ENCODE measurements at regions not wholly inside any gene's neighbourhood (a gene's known extent, or its start where the extent isn't known, plus 50 kb on each side); places are given as distances from the start of the nearest gene placed in this dataset.

DNA sequence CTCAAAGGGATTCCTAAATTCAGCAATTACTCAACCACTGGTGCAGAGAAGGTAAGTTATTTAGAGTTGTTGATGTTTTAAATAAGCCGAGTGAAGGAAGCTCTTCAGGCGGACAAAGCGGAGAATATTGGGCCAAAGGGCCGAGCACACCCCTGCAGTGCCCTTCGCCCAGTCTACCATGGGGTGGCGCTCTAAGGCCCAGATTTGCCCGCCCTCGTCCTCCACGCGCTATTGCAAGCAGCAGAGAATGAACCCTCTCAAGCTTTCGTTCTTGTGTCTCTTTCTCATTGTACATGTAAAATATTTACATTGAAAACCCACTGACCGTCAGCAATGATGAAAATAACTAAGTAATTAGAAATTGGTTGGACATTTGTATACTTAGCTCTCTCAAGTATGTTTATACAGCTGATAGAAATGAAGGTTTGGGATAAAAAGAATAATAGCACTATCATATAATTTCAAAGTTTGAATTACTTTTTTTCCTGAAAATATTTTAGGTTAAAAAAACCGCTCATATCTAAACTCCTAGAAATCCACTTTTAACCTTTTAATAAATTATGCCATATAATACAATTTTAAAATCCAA is 195.0 kb upstream of the CEP162 start:
- peaks cover 3 to 23% (median 6%) of the 10 kb centered on the region in 4 donors for H3K27me3 ChIP-seq
- no peak overlapping the region for H3K27ac ChIP-seq
- H3K36me3 ChIP-seq: no peaks in the 10 kb centered on the region
- no peak overlapping the region for H3K4me3 ChIP-seq
- 7 to 8% methylated on average over 13 of the region's 13 CpGs for WGBS, 2 donors
- no peaks in the 10 kb centered on the region for H3K4me1 ChIP-seq
- ATAC-seq (peak in 3 of 4 donors; percentile 63 to 79 (median 67)), DNase-seq (peak in 4 of 6 donors; percentile 18 to 58 (median 19)), FAIRE-seq (no peak)
- TF ChIP-seq, protein P1, sequence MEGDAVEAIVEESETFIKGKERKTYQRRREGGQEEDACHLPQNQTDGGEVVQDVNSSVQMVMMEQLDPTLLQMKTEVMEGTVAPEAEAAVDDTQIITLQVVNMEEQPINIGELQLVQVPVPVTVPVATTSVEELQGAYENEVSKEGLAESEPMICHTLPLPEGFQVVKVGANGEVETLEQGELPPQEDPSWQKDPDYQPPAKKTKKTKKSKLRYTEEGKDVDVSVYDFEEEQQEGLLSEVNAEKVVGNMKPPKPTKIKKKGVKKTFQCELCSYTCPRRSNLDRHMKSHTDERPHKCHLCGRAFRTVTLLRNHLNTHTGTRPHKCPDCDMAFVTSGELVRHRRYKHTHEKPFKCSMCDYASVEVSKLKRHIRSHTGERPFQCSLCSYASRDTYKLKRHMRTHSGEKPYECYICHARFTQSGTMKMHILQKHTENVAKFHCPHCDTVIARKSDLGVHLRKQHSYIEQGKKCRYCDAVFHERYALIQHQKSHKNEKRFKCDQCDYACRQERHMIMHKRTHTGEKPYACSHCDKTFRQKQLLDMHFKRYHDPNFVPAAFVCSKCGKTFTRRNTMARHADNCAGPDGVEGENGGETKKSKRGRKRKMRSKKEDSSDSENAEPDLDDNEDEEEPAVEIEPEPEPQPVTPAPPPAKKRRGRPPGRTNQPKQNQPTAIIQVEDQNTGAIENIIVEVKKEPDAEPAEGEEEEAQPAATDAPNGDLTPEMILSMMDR (IDR thresholded peaks at IDR 0.05): no peak
- intact Hi-C loops (cut with DNase I): no loop called here
- H3K9me3 ChIP-seq: no peaks in the 10 kb centered on the region

DNA sequence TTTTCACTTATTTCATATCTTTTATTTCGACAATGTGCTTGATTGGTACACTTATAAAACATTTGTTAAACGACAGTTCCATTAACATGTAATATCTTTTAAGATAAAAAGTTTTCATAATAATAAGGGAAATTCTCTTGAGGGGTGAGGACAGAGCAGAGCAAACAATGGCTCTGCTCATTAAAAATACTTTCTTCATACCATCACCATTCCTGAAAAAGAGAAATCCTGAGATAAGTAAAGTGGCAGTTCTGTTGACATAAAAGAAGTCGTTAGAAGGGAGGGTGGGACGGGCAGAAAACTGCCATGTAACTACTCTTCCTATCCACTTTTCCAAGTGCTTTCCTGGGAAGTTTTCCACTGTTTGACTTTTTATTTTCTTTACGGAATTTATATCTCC is 193.6 kb upstream of the CEP162 start:
- H3K9me3 ChIP-seq: no peaks in the 10 kb centered on the region
- FAIRE-seq (no peak), ATAC-seq (no peak), DNase-seq (no peak)
- peaks cover 3 to 23% (median 6%) of the 10 kb centered on the region in 4 donors for H3K27me3 ChIP-seq
- H3K27ac ChIP-seq: no peak overlapping the region
- intact Hi-C loops (cut with DNase I): no loop called here
- H3K4me3 ChIP-seq: no peak overlapping the region
- TF ChIP-seq, protein P1 (IDR thresholded peaks at IDR 0.05): no peak
- WGBS, 2 donors: 23 to 26% methylated on average over 5 of the region's 5 CpGs
- H3K36me3 ChIP-seq: no peaks in the 10 kb centered on the region
- H3K4me1 ChIP-seq: no peaks in the 10 kb centered on the region

DNA sequence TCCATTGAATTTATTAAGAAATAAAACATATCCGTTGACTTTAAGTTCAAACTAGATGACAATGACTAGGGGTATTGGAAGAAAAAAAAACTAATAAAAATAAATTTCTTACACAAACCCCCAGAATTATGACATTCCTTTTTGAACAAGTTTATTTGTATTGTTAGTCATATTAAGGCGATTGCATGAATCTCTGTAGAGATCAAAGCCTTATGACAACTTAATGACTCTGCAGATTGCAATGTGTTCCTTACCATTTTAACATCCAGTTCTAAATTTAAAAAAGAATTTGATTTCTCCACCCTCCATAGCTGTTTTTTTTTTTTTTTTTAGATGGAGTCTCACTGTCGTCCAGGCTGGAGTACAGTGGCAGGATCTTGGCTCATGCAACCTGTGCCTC is 189.8 kb upstream of the CEP162 start:
- no peaks in the 10 kb centered on the region for H3K27me3 ChIP-seq
- no peaks in the 10 kb centered on the region for H3K4me1 ChIP-seq
- no peak overlapping the region for H3K4me3 ChIP-seq
- H3K27ac ChIP-seq: no peak overlapping the region
- WGBS, 2 donors: 57 to 65% methylated on average over 3 of the region's 3 CpGs
- FAIRE-seq (no peak), ATAC-seq (no peak), DNase-seq (no peak)
- TF ChIP-seq, protein P1 (IDR thresholded peaks at IDR 0.05): no peak
- H3K9me3 ChIP-seq: no peaks in the 10 kb centered on the region
- intact Hi-C loops (cut with DNase I): no loop called here
- H3K36me3 ChIP-seq: no peaks in the 10 kb centered on the region

DNA sequence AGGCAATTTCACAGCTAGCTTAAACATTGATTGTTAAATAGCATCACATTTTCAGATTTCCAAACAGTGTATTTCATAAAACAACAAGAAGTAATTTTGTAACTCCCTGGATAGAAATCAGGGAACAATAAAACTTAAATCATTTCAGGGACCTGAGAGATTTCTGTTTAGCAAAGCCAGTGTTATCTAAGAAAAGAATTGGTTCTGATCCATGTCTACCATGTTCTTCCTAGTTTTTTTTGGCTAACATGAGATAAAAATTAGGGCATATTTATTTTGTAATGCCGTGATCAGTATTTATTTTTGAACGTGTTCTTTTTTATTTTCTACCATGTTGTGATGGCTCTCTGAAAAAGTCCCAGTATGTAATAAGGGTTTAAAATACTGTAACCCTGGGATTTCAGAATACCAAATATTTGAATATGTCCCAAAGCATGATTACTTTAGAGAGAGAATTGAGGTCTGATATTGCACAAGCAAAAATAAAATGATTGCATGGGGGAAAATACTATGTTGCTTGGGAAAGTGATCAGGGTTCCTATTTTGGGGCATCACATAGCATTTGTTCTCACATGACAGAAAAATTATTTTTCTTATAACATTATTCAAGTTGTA is 188.7 kb upstream of the CEP162 start:
- WGBS, 2 donors: 49 to 53% methylated on average over 2 of the region's 2 CpGs
- Histone ChIP-seq H3K27ac (no peak overlapping the region), H3K36me3 (no peaks in the 10 kb centered on the region), H3K4me3 (no peak overlapping the region), H3K4me1 (no peaks in the 10 kb centered on the region), H3K9me3 (no peaks in the 10 kb centered on the region), H3K27me3 (peaks cover 0 to 4% (median 0%) of the 10 kb centered on the region in 4 donors)
- intact Hi-C loops (cut with DNase I): no loop called here
- ATAC-seq (no peak), DNase-seq (no peak), FAIRE-seq (no peak)
- TF ChIP-seq, protein P1 (IDR thresholded peaks at IDR 0.05): no peak

DNA sequence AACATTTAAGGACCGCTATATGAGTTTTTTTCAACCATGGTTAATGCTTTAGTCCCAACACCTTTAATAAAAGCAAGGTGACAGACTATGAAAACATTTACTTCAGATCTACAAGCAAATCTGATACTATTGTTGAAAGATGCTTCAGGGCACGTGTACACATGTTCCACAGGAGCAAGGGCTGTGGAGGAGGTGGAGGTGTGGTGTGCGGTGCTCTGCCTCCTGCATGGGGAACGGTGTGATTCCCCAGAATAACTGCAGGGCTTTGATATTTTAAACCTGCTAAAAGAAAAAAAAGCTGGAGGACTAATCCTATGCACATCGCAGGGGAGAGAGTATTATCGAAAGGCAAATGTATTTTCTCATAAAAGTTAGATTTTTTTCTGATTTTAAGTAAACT is 188.1 kb upstream of the CEP162 start:
- H3K36me3 ChIP-seq: no peaks in the 10 kb centered on the region
- WGBS, 2 donors: 40 to 42% methylated on average over 6 of the region's 6 CpGs
- DNase-seq (no peak), ATAC-seq (no peak), FAIRE-seq (no peak)
- H3K9me3 ChIP-seq: no peaks in the 10 kb centered on the region
- H3K4me3 ChIP-seq: no peak overlapping the region
- H3K27ac ChIP-seq: no peak overlapping the region
- H3K4me1 ChIP-seq: no peaks in the 10 kb centered on the region
- peaks cover 0 to 4% (median 0%) of the 10 kb centered on the region in 4 donors for H3K27me3 ChIP-seq
- TF ChIP-seq, protein P1 (IDR thresholded peaks at IDR 0.05): no peak
- intact Hi-C loops (cut with DNase I): no loop called here
